ENCODE measurements at regions not wholly inside any gene's neighbourhood (a gene's known extent, or its start where the extent isn't known, plus 50 kb on each side); places are given as distances from the start of the nearest gene placed in this dataset.

DNA sequence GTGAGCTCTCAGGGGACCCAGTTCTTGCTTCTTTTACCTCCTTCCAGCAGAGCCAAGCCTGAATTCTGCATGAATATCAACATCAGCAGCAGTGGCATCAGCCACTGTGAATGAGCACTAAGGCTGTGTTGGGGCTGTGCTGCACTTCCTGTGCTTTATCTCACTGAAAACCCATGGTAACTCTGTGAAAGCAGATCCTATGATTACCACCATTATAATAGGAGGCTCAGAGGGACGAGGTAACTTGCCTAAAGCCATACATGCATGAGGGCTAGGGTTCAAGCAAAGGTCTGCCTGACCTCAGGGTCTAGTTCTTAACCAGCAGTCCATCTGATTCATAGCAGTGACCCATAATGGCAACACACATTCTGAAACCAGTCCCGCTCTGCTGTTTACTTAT, 60.5 kb upstream of the RAPGEF1 start:
- Histone ChIP-seq H3K36me3 (ENCODE audit: insufficient read depth, low read length) (no peaks in the 10 kb centered on the region), H2AFZ (ENCODE audit: low read length) (no peak overlapping the region), H3K27me3 (ENCODE audit: low read length) (no peaks in the 10 kb centered on the region), H3K4me3 (ENCODE audit: low read length) (no peak overlapping the region), H3K79me2 (ENCODE audit: low read length) (no peaks in the 10 kb centered on the region), H3K9ac (ENCODE audit: low read length) (no peak overlapping the region), H3K4me2 (ENCODE audit: low read depth, low read length, poor library complexity, severe bottlenecking) (no peak overlapping the region), H3K4me1 (ENCODE audit: low read length) (no peaks in the 10 kb centered on the region), H3K9me3 (ENCODE audit: low read length) (no peaks in the 10 kb centered on the region), H3K9me2 (replicated peaks; ENCODE audit: insufficient read depth, low read length) (no peaks in the 10 kb centered on the region), H4K20me1 (ENCODE audit: insufficient read depth, low read depth, low read length) (0 out of 2 replicates have a peak, but pooled peaks cover 4% of the 10 kb centered on the region), H3K27ac (ENCODE audit: low read length) (no peak overlapping the region)
- DNase-seq = no peak

DNA sequence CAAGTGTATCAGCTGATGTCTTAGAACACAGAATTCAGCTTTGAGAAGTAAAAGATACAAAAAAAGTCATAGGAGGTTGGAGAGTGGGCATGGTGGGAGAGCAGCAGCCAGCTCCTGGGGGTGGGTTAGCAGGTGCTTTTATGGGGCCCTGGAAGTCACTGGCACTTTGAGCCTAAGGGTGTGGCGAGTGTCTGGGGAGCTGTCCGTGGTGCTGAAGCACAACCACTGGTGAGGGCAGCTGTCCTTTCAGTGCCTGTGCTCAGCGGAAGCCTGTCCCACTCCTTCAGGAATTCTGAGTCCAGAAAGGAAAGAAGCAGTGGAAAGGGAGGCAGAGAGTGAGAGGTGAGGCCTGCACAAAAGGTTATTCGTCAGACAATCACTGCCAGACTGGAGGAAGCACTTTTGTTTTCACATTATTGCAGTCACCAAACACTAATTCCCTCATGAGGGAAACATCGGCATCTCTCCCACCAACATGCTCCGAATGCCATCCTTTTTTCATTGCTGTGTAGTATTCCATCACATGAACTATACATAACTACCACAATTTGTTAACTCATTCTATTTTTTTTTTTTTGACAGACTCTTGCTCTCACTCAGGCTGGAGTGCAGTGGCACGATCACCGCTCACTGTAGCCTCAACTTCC, 59.4 kb upstream of the RAPGEF1 start:
- H3K27ac ChIP-seq (ENCODE audit: low read length) = no peak overlapping the region
- H3K4me2 ChIP-seq (ENCODE audit: low read depth, low read length, poor library complexity, severe bottlenecking) = no peak overlapping the region
- H3K9ac ChIP-seq (ENCODE audit: low read length) = no peak overlapping the region
- H3K27me3 ChIP-seq (ENCODE audit: low read length) = no peaks in the 10 kb centered on the region
- H3K4me1 ChIP-seq (ENCODE audit: low read length) = no peaks in the 10 kb centered on the region
- no peak overlapping the region for H2AFZ ChIP-seq (ENCODE audit: low read length)
- no peaks in the 10 kb centered on the region for H3K36me3 ChIP-seq (ENCODE audit: insufficient read depth, low read length)
- H3K4me3 ChIP-seq (ENCODE audit: low read length) = no peak overlapping the region
- 0 out of 2 replicates have a peak, but pooled peaks cover 4% of the 10 kb centered on the region for H4K20me1 ChIP-seq (ENCODE audit: insufficient read depth, low read depth, low read length)
- no peaks in the 10 kb centered on the region for H3K79me2 ChIP-seq (ENCODE audit: low read length)
- peak; percentile 79 for DNase-seq
- H3K9me2 ChIP-seq (replicated peaks; ENCODE audit: insufficient read depth, low read length) = no peaks in the 10 kb centered on the region
- H3K9me3 ChIP-seq (ENCODE audit: low read length) = no peaks in the 10 kb centered on the region

- Histone ChIP-seq H2AFZ (ENCODE audit: low read length) (no peak overlapping the region), H3K27ac (ENCODE audit: low read length) (no peak overlapping the region), H3K9me2 (replicated peaks; ENCODE audit: insufficient read depth, low read length) (no peaks in the 10 kb centered on the region), H3K4me2 (ENCODE audit: low read depth, low read length, poor library complexity, severe bottlenecking) (no peak overlapping the region), H4K20me1 (ENCODE audit: insufficient read depth, low read depth, low read length) (no peaks in the 10 kb centered on the region), H3K79me2 (ENCODE audit: low read length) (no peaks in the 10 kb centered on the region), H3K9me3 (ENCODE audit: low read length) (no peaks in the 10 kb centered on the region), H3K27me3 (ENCODE audit: low read length) (no peaks in the 10 kb centered on the region), H3K4me1 (ENCODE audit: low read length) (no peaks in the 10 kb centered on the region), H3K4me3 (ENCODE audit: low read length) (no peak overlapping the region), H3K9ac (ENCODE audit: low read length) (no peak overlapping the region), H3K36me3 (ENCODE audit: insufficient read depth, low read length) (no peaks in the 10 kb centered on the region)
- no peak for DNase-seq
These were observed 58.4 kb upstream of the RAPGEF1 start for GRCh38 chr9:131798246-131798645.

DNA sequence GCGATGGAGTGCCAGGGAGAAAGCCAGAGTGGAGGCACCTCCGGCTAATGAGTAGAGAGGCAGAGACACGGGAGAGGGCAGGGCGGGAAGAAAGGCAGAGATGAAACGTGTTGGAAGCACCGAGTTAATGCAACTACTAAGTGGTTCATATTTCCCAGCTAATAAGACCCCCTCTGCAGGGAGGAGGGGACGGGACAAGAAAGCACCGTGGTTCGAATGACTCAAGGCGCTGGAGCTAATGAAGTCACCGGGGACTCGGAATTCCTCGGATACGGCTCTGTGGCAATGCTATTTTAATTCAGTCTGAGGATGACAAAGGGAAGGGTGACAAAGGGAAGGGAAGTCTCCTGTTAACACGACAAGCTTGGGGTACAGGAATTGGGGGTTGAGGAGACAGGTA, 54.5 kb upstream of the RAPGEF1 start:
- no peak overlapping the region for H2AFZ ChIP-seq (ENCODE audit: low read length)
- no peak for DNase-seq
- H3K79me2 ChIP-seq (ENCODE audit: low read length) = no peaks in the 10 kb centered on the region
- H3K9me3 ChIP-seq (ENCODE audit: low read length) = no peaks in the 10 kb centered on the region
- no peak overlapping the region for H3K4me3 ChIP-seq (ENCODE audit: low read length)
- no peak overlapping the region for H3K4me2 ChIP-seq (ENCODE audit: low read depth, low read length, poor library complexity, severe bottlenecking)
- H3K4me1 ChIP-seq (ENCODE audit: low read length) = no peaks in the 10 kb centered on the region
- H3K27ac ChIP-seq (ENCODE audit: low read length) = no peak overlapping the region
- H3K9me2 ChIP-seq (replicated peaks; ENCODE audit: insufficient read depth, low read length) = no peaks in the 10 kb centered on the region
- H3K36me3 ChIP-seq (ENCODE audit: insufficient read depth, low read length) = no peaks in the 10 kb centered on the region
- no peaks in the 10 kb centered on the region for H4K20me1 ChIP-seq (ENCODE audit: insufficient read depth, low read depth, low read length)
- no peaks in the 10 kb centered on the region for H3K27me3 ChIP-seq (ENCODE audit: low read length)
- H3K9ac ChIP-seq (ENCODE audit: low read length) = no peak overlapping the region

GRCh38 chr9:131791542-131792254, 51.8 kb upstream of the RAPGEF1 start:
- no peaks in the 10 kb centered on the region for H3K27me3 ChIP-seq (ENCODE audit: low read length)
- no peaks in the 10 kb centered on the region for H3K36me3 ChIP-seq (ENCODE audit: insufficient read depth, low read length)

More at GRCh38 chr9:131791542-131792254, 51.8 kb upstream of the RAPGEF1 start:
- no peak overlapping the region for H3K9ac ChIP-seq (ENCODE audit: low read length)
- no peaks in the 10 kb centered on the region for H3K79me2 ChIP-seq (ENCODE audit: low read length)
- no peak overlapping the region for H3K4me3 ChIP-seq (ENCODE audit: low read length)
- DNase-seq = no peak
- no peaks in the 10 kb centered on the region for H3K4me1 ChIP-seq (ENCODE audit: low read length)
- H2AFZ ChIP-seq (ENCODE audit: low read length) = no peak overlapping the region
- no peak overlapping the region for H3K4me2 ChIP-seq (ENCODE audit: low read depth, low read length, poor library complexity, severe bottlenecking)
- no peaks in the 10 kb centered on the region for H4K20me1 ChIP-seq (ENCODE audit: insufficient read depth, low read depth, low read length)
- no peaks in the 10 kb centered on the region for H3K9me2 ChIP-seq (replicated peaks; ENCODE audit: insufficient read depth, low read length)
- H3K9me3 ChIP-seq (ENCODE audit: low read length) = no peaks in the 10 kb centered on the region
- H3K27ac ChIP-seq (ENCODE audit: low read length) = no peak overlapping the region
